Calu3 (cell line): ENCODE measurements at regions not wholly inside any gene's neighbourhood (a gene's known extent, or its start where the extent isn't known, plus 50 kb on each side); places are given as distances from the start of the nearest gene placed in this dataset.

ENCODE experiments used
- BruUV-seq: library from RNA; stranded (reverse); fragments of 400-500 nt; replicated peaks from 2 replicates; lab custom pipeline; 2021; lab: Mats Ljungman, UMichigan
- CTCF ChIA-PET: fragments of 300-600 bp; sonication (Branson Sonifier 250); formaldehyde crosslinking; loops from one replicate; lab custom pipeline; 2022; ENCODE audit warnings: antibody characterized with exemption; lab: Charles Lee
- DNase-seq: peaks from one replicate; pipeline ENCODE4 v3.0.0; 2022
- H3K27ac Mint-ChIP-seq: one replicate; pipeline ENCODE4 v1.8.0; 2022; ENCODE audit warnings: mixed read lengths; ENCODE audit not compliant: unreplicated experiment
- H3K27me3 Mint-ChIP-seq: one replicate; pipeline ENCODE4 v1.8.0; 2022; ENCODE audit warnings: mixed read lengths; ENCODE audit not compliant: unreplicated experiment
- H3K36me3 Mint-ChIP-seq: one replicate; pipeline ENCODE4 v1.8.0; 2022; ENCODE audit warnings: mild to moderate bottlenecking, moderate library complexity, mixed read lengths; ENCODE audit not compliant: insufficient read depth, unreplicated experiment
- H3K4me1 Mint-ChIP-seq: one replicate; pipeline ENCODE4 v1.8.0; 2022; ENCODE audit warnings: mild to moderate bottlenecking, low read depth, mixed read lengths; ENCODE audit not compliant: unreplicated experiment
- H3K4me3 Mint-ChIP-seq: one replicate; pipeline ENCODE4 v1.8.0; 2022; ENCODE audit warnings: mild to moderate bottlenecking, low read depth, moderate library complexity, mixed read lengths; ENCODE audit not compliant: unreplicated experiment
- H3K9me3 Mint-ChIP-seq: one replicate; pipeline ENCODE4 v1.8.0; 2022; ENCODE audit warnings: low read depth, mixed read lengths; ENCODE audit not compliant: unreplicated experiment
- CTCF ChIP-seq: fragments of 200-600 bp; IDR thresholded peaks from one replicate; pipeline ENCODE4 v1.8.0; 2022; ENCODE audit warnings: antibody characterized with exemption; ENCODE audit not compliant: unreplicated experiment
- intact Hi-C: fragments of 100-400 bp; cut with micrococcal nuclease; formaldehyde crosslinking; loops from one replicate; pipeline ENCODE4 v1.10.0; 2022; ENCODE audit not compliant: unreplicated experiment

GRCh38 chr7:157061979-157062378 is 51.5 kb upstream of the MNX1 start:
- no TSS peak for BruUV-seq
- intact Hi-C loops, result no loop called here
- H3K9me3 Mint-ChIP-seq, result peaks cover 5% of the 10 kb centered on the region
- no peak for DNase-seq
- TF ChIP-seq CTCF, result no peak
- CTCF ChIA-PET, result interaction anchor here (0.7 kb wide), 1 partner anchor 47 kb away, joined by 3 read pairs; no protein-coding TSS in a partner anchor
- no peaks in the 10 kb centered on the region for H3K4me1 Mint-ChIP-seq
- H3K27ac Mint-ChIP-seq, result no peak overlapping the region
- H3K36me3 Mint-ChIP-seq, result no peaks in the 10 kb centered on the region
- peaks cover 63% of the 10 kb centered on the region for H3K27me3 Mint-ChIP-seq
- H3K4me3 Mint-ChIP-seq, result no peak overlapping the region

DNA sequence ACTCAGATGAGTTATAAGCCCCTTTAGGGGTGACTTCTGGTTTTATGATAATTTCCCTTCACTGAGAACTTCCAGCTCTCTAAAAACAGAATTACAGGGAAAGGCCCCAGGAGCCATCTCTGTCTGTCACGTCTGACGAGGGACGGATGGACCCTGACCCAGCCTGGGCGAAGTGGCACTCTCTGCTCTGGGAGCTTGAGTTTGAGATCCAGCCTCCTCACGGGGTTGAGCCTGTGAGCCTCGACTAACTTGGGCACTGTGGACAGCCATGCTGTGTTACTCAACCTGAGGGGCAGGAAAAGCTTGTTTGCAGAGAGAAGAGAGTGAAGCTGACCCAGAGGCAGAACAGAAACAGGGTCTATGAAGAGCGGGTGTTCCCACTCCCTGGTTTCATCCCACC is 54.6 kb upstream of the MNX1 start:
- Mint-ChIP-seq H3K27me3 (peaks cover 54% of the 10 kb centered on the region), H3K36me3 (no peaks in the 10 kb centered on the region), H3K4me1 (no peaks in the 10 kb centered on the region), H3K27ac (no peak overlapping the region), H3K9me3 (peaks cover 5% of the 10 kb centered on the region), H3K4me3 (no peak overlapping the region)
- BruUV-seq, result no TSS peak
- CTCF ChIA-PET, result no interaction called here
- DNase-seq, result no peak
- intact Hi-C loops, result no loop called here
- no peak for TF ChIP-seq CTCF

GRCh38 chr7:157072361-157072760 is 61.9 kb upstream of the MNX1 start:
- no peak for TF ChIP-seq CTCF
- no peaks in the 10 kb centered on the region for H3K9me3 Mint-ChIP-seq
- H3K27ac Mint-ChIP-seq, result no peak overlapping the region
- H3K4me3 Mint-ChIP-seq, result no peak overlapping the region
- no peaks in the 10 kb centered on the region for H3K4me1 Mint-ChIP-seq
- CTCF ChIA-PET, result no interaction called here
- H3K36me3 Mint-ChIP-seq, result no peaks in the 10 kb centered on the region
- intact Hi-C loops, result no loop called here
- no peak for DNase-seq
- BruUV-seq, result no TSS peak
- H3K27me3 Mint-ChIP-seq, result peaks cover 77% of the 10 kb centered on the region

GRCh38 chr7:157073335-157073734 is 62.9 kb upstream of the MNX1 start:
- Mint-ChIP-seq H3K4me1 (peaks cover 8% of the 10 kb centered on the region), H3K4me3 (no peak overlapping the region), H3K9me3 (no peaks in the 10 kb centered on the region), H3K36me3 (peaks cover 5% of the 10 kb centered on the region), H3K27me3 (peaks cover 87% of the 10 kb centered on the region), H3K27ac (no peak overlapping the region)
- intact Hi-C loops, result no loop called here
- BruUV-seq, result no TSS peak
- CTCF ChIA-PET, result interaction anchor here (0.7 kb wide), 1 partner anchor 47 kb away, joined by 3 read pairs; no protein-coding TSS in a partner anchor
- DNase-seq, result no peak
- TF ChIP-seq CTCF, result no peak
